IgD-negative memory B cell (primary cell): ENCODE measurements at regions not wholly inside any gene's neighbourhood (a gene's known extent, or its start where the extent isn't known, plus 50 kb on each side); places are given as distances from the start of the nearest gene placed in this dataset.

Source experiments
- H3K27ac Mint-ChIP-seq, 3 donors: one replicate each; pipeline ENCODE4 v1.8.0; 2020 to 2022; ENCODE audit warnings: mild to moderate bottlenecking in 3 of 3, mixed read lengths in 3 of 3, moderate library complexity in 1 of 3
- H3K27me3 Mint-ChIP-seq: one replicate; pipeline ENCODE4 v1.8.0; 2021; ENCODE audit warnings: mixed read lengths
- H3K36me3 Mint-ChIP-seq: one replicate; pipeline ENCODE4 v1.8.0; 2020; ENCODE audit warnings: mild to moderate bottlenecking, mixed read lengths
- H3K4me1 Mint-ChIP-seq, 3 donors: one replicate each; pipeline ENCODE4 v1.8.0; 2020 to 2022; ENCODE audit warnings: mixed read lengths in 3 of 3, mild to moderate bottlenecking in 1 of 3
- H3K4me3 Mint-ChIP-seq, 4 donors: one replicate each; pipeline ENCODE4 v1.8.0; 2020 to 2022; ENCODE audit warnings: mild to moderate bottlenecking in 4 of 4, mixed read lengths in 4 of 4, moderate library complexity in 3 of 4
- H3K9me3 Mint-ChIP-seq, 3 donors: one replicate each; pipeline ENCODE4 v1.8.0; 2020 to 2021; ENCODE audit warnings: mixed read lengths in 3 of 3, mild to moderate bottlenecking in 1 of 3

GRCh38 chr16:55406651-55407050 lies 72.3 kb upstream of the MMP2 start:
- H3K4me1 Mint-ChIP-seq = peaks cover 0 to 2% (median 0%) of the 10 kb centered on the region in 3 donors
- peaks cover 2% of the 10 kb centered on the region for H3K36me3 Mint-ChIP-seq
- peaks cover 6% of the 10 kb centered on the region for H3K27me3 Mint-ChIP-seq
- H3K4me3 Mint-ChIP-seq = no peak overlapping the region
- no peak overlapping the region for H3K27ac Mint-ChIP-seq
- peaks cover 0 to 4% (median 3%) of the 10 kb centered on the region in 3 donors for H3K9me3 Mint-ChIP-seq

GRCh38 chr16:55408661-55409060 lies 70.3 kb upstream of the MMP2 start:
- H3K9me3 Mint-ChIP-seq = peaks cover 0 to 5% (median 2%) of the 10 kb centered on the region in 3 donors
- no peak overlapping the region for H3K4me3 Mint-ChIP-seq
- no peaks in the 10 kb centered on the region for H3K4me1 Mint-ChIP-seq
- no peak overlapping the region for H3K27ac Mint-ChIP-seq
- H3K27me3 Mint-ChIP-seq = peaks cover 2% of the 10 kb centered on the region
- no peaks in the 10 kb centered on the region for H3K36me3 Mint-ChIP-seq

- Mint-ChIP-seq H3K4me3 (no peak overlapping the region), H3K9me3 (peaks cover 0 to 5% (median 0%) of the 10 kb centered on the region in 3 donors), H3K27ac (no peak overlapping the region), H3K36me3 (no peaks in the 10 kb centered on the region), H3K4me1 (no peaks in the 10 kb centered on the region), H3K27me3 (peaks cover 4% of the 10 kb centered on the region)
These were observed 67.8 kb upstream of the MMP2 start for GRCh38 chr16:55411231-55411630.

- Mint-ChIP-seq H3K4me1 (no peaks in the 10 kb centered on the region), H3K27me3 (peaks cover 6% of the 10 kb centered on the region), H3K36me3 (no peaks in the 10 kb centered on the region), H3K27ac (no peak overlapping the region), H3K9me3 (no peaks in the 10 kb centered on the region), H3K4me3 (no peak overlapping the region)
These were observed 60.4 kb upstream of the MMP2 start for GRCh38 chr16:55418586-55418985.

GRCh38 chr16:55421226-55421625 lies 57.8 kb upstream of the MMP2 start:
- Mint-ChIP-seq H3K27me3 (peaks cover 3% of the 10 kb centered on the region), H3K36me3 (peaks cover 1% of the 10 kb centered on the region), H3K27ac (no peak overlapping the region), H3K9me3 (no peaks in the 10 kb centered on the region), H3K4me1 (no peaks in the 10 kb centered on the region), H3K4me3 (no peak overlapping the region)

GRCh38 chr16:55426865-55427484 lies 52.0 kb upstream of the MMP2 start:
- H3K9me3 Mint-ChIP-seq = no peaks in the 10 kb centered on the region
- H3K4me3 Mint-ChIP-seq = no peak overlapping the region
- peaks cover 1% of the 10 kb centered on the region for H3K36me3 Mint-ChIP-seq
- peaks cover 2% of the 10 kb centered on the region for H3K27me3 Mint-ChIP-seq
- no peak overlapping the region for H3K27ac Mint-ChIP-seq
- no peaks in the 10 kb centered on the region for H3K4me1 Mint-ChIP-seq
